ENCODE measurements at regions not wholly inside any gene's neighbourhood (a gene's known extent, or its start where the extent isn't known, plus 50 kb on each side); places are given as distances from the start of the nearest gene placed in this dataset.
"Not testable (repeated sequence)": the region's sequence is repeated elsewhere in the genome, so short reads cannot be mapped to it uniquely, and the experiment has no call there.

GRCh38 chr4:103403619-103404018 is 205.5 kb upstream of the CENPE start:
- Histone ChIP-seq H3K4me1 (ENCODE audit: control insufficient read depth in 4 of 4, insufficient read depth in 4 of 4, low read length in 3 of 4) (peaks cover 0 to 4% (median 0%) of the 10 kb centered on the region in 4 donors), H3K27ac (ENCODE audit: low read depth in 1 of 2, low read length in 2 of 2) (peak overlapping the region in 1 of 2 donors; percentile 40), H3K27me3 (ENCODE audit: control insufficient read depth in 4 of 4, insufficient read depth in 4 of 4, low read length in 3 of 4) (no peaks in the 10 kb centered on the region), H3K9me3 (ENCODE audit: control insufficient read depth in 4 of 4, low read length in 3 of 4) (no peaks in the 10 kb centered on the region), H3K9ac (ENCODE audit: low read depth in 1 of 2, low read length in 2 of 2) (no peak overlapping the region), H3K36me3 (ENCODE audit: control insufficient read depth in 4 of 4, insufficient read depth in 3 of 4, low read depth in 1 of 4, low read length in 3 of 4) (no peaks in the 10 kb centered on the region), H3K4me3 (ENCODE audit: low read depth in 1 of 3, low read length in 3 of 3) (no peak overlapping the region)
- DNase-seq (ENCODE audit: low spot score), result no peak
- 49% methylated on average over 2 of the region's 2 CpGs for WGBS
- TF ChIP-seq RXRA (IDR thresholded peaks at IDR 0.05) (peak in 1 of 2 donors; percentile 16), YY1 (IDR thresholded peaks at IDR 0.05) (no peak), HNF4A (conservative IDR thresholded peaks at IDR 0.05) (peak; percentile 26 to 62)

- Histone ChIP-seq H3K9ac (ENCODE audit: low read depth in 1 of 2, low read length in 2 of 2) (no peak overlapping the region), H3K4me1 (ENCODE audit: control insufficient read depth in 4 of 4, insufficient read depth in 4 of 4, low read length in 3 of 4) (peaks cover 0 to 4% (median 0%) of the 10 kb centered on the region in 4 donors), H3K9me3 (ENCODE audit: control insufficient read depth in 4 of 4, low read length in 3 of 4) (no peaks in the 10 kb centered on the region), H3K27me3 (ENCODE audit: control insufficient read depth in 4 of 4, insufficient read depth in 4 of 4, low read length in 3 of 4) (no peaks in the 10 kb centered on the region), H3K4me3 (ENCODE audit: low read depth in 1 of 3, low read length in 3 of 3) (no peak overlapping the region), H3K36me3 (ENCODE audit: control insufficient read depth in 4 of 4, insufficient read depth in 3 of 4, low read depth in 1 of 4, low read length in 3 of 4) (no peaks in the 10 kb centered on the region), H3K27ac (ENCODE audit: low read depth in 1 of 2, low read length in 2 of 2) (no peak overlapping the region)
- DNase-seq (ENCODE audit: low spot score), result no peak
- TF ChIP-seq TAF1 (conservative IDR thresholded peaks at IDR 0.05), result no peak
- TF ChIP-seq FOXA2 (IDR thresholded peaks at IDR 0.05), result no peak
- no peak for TF ChIP-seq RXRA (IDR thresholded peaks at IDR 0.05)
- TF ChIP-seq ATF3 (IDR thresholded peaks at IDR 0.05), result no peak
- TF ChIP-seq JUND (IDR thresholded peaks at IDR 0.05), result no peak
- TF ChIP-seq EGR1 (IDR thresholded peaks at IDR 0.05; ENCODE audit: low read depth in 2 of 2), result no peak
- WGBS, result 89% methylated on average over 2 of the region's 2 CpGs
These were observed 204.1 kb upstream of the CENPE start for GRCh38 chr4:103402198-103402597.

GRCh38 chr4:103400405-103400804 is 202.3 kb upstream of the CENPE start:
- TF ChIP-seq GABPA (IDR thresholded peaks at IDR 0.05 in 1 of 2, conservative IDR thresholded peaks at IDR 0.05 in 1 of 2), result no peak
- H3K4me3 ChIP-seq (ENCODE audit: low read depth in 1 of 3, low read length in 3 of 3), result no peak overlapping the region
- WGBS, result 62% methylated on average over 1 of the region's 1 CpG
- no peaks in the 10 kb centered on the region for H3K36me3 ChIP-seq (ENCODE audit: control insufficient read depth in 4 of 4, insufficient read depth in 3 of 4, low read depth in 1 of 4, low read length in 3 of 4)
- H3K27me3 ChIP-seq (ENCODE audit: control insufficient read depth in 4 of 4, insufficient read depth in 4 of 4, low read length in 3 of 4), result no peaks in the 10 kb centered on the region
- H3K4me1 ChIP-seq (ENCODE audit: control insufficient read depth in 4 of 4, insufficient read depth in 4 of 4, low read length in 3 of 4), result peaks cover 0 to 4% (median 0%) of the 10 kb centered on the region in 4 donors
- H3K9ac ChIP-seq (ENCODE audit: low read depth in 1 of 2, low read length in 2 of 2), result no peak overlapping the region
- no peak overlapping the region for H3K27ac ChIP-seq (ENCODE audit: low read depth in 1 of 2, low read length in 2 of 2)
- no peaks in the 10 kb centered on the region for H3K9me3 ChIP-seq (ENCODE audit: control insufficient read depth in 4 of 4, low read length in 3 of 4)
- no peak for DNase-seq (ENCODE audit: low spot score)

GRCh38 chr4:103397541-103397940 is 199.4 kb upstream of the CENPE start:
- 65% methylated on average over 1 of the region's 1 CpG for WGBS
- TF ChIP-seq MAX (IDR thresholded peaks at IDR 0.05) (no peak), SP1 (IDR thresholded peaks at IDR 0.05) (no peak), RAD21 (IDR thresholded peaks at IDR 0.05) (no peak), ZBTB33 (IDR thresholded peaks at IDR 0.05) (no peak), TAF1 (conservative IDR thresholded peaks at IDR 0.05) (no peak), NR2F2 (IDR thresholded peaks at IDR 0.05) (no peak), GABPA (IDR thresholded peaks at IDR 0.05 in 1 of 2, conservative IDR thresholded peaks at IDR 0.05 in 1 of 2) (no peak), HNF4A (conservative IDR thresholded peaks at IDR 0.05) (no peak), FOXA2 (IDR thresholded peaks at IDR 0.05) (no peak)
- Histone ChIP-seq H3K9me3 (ENCODE audit: control insufficient read depth in 4 of 4, low read length in 3 of 4) (no peaks in the 10 kb centered on the region), H3K4me1 (ENCODE audit: control insufficient read depth in 4 of 4, insufficient read depth in 4 of 4, low read length in 3 of 4) (no peaks in the 10 kb centered on the region), H3K27me3 (ENCODE audit: control insufficient read depth in 4 of 4, insufficient read depth in 4 of 4, low read length in 3 of 4) (no peaks in the 10 kb centered on the region), H3K36me3 (ENCODE audit: control insufficient read depth in 4 of 4, insufficient read depth in 3 of 4, low read depth in 1 of 4, low read length in 3 of 4) (no peaks in the 10 kb centered on the region), H3K4me3 (ENCODE audit: low read depth in 1 of 3, low read length in 3 of 3) (no peak overlapping the region), H3K9ac (ENCODE audit: low read depth in 1 of 2, low read length in 2 of 2) (no peak overlapping the region), H3K27ac (ENCODE audit: low read depth in 1 of 2, low read length in 2 of 2) (no peak overlapping the region)
- no peak for DNase-seq (ENCODE audit: low spot score)

- whole genome bisulfite sequencing, result 32% methylated on average over 1 of the region's 1 CpG
- H3K27me3 ChIP-seq (ENCODE audit: control insufficient read depth in 4 of 4, insufficient read depth in 4 of 4, low read length in 3 of 4); H3K9ac ChIP-seq (ENCODE audit: low read depth in 1 of 2, low read length in 2 of 2); H3K27ac ChIP-seq (ENCODE audit: low read depth in 1 of 2, low read length in 2 of 2); H3K4me3 ChIP-seq (ENCODE audit: low read depth in 1 of 3, low read length in 3 of 3); DNase-seq (ENCODE audit: low spot score); H3K4me1 ChIP-seq (ENCODE audit: control insufficient read depth in 4 of 4, insufficient read depth in 4 of 4, low read length in 3 of 4); H3K36me3 ChIP-seq (ENCODE audit: control insufficient read depth in 4 of 4, insufficient read depth in 3 of 4, low read depth in 1 of 4, low read length in 3 of 4); H3K9me3 ChIP-seq (ENCODE audit: control insufficient read depth in 4 of 4, low read length in 3 of 4): not testable (repeated sequence)
These were observed 189.4 kb upstream of the CENPE start for GRCh38 chr4:103387508-103388011.

- not testable (repeated sequence) for DNase-seq (ENCODE audit: low spot score); H3K4me1 ChIP-seq (ENCODE audit: control insufficient read depth in 4 of 4, insufficient read depth in 4 of 4, low read length in 3 of 4); H3K9me3 ChIP-seq (ENCODE audit: control insufficient read depth in 4 of 4, low read length in 3 of 4); H3K27ac ChIP-seq (ENCODE audit: low read depth in 1 of 2, low read length in 2 of 2); H3K4me3 ChIP-seq (ENCODE audit: low read depth in 1 of 3, low read length in 3 of 3); H3K9ac ChIP-seq (ENCODE audit: low read depth in 1 of 2, low read length in 2 of 2); H3K36me3 ChIP-seq (ENCODE audit: control insufficient read depth in 4 of 4, insufficient read depth in 3 of 4, low read depth in 1 of 4, low read length in 3 of 4); H3K27me3 ChIP-seq (ENCODE audit: control insufficient read depth in 4 of 4, insufficient read depth in 4 of 4, low read length in 3 of 4)
- 76% methylated on average over 2 of the region's 2 CpGs for WGBS
These were observed 187.4 kb upstream of the CENPE start for GRCh38 chr4:103385565-103385964.

Data from liver (tissue), 7 donors.